Lower leg skin (tissue), 4 donors: ENCODE measurements at regions not wholly inside any gene's neighbourhood (a gene's known extent, or its start where the extent isn't known, plus 50 kb on each side); places are given as distances from the start of the nearest gene placed in this dataset.

ENCODE experiments used
- DNase-seq, 2 donors: peaks; one replicate each; pipeline ENCODE4 v3.0.0-alpha.2; 2019; ENCODE audit warnings: low spot score in 2 of 2
- H3K4me3 ChIP-seq: fragments of 200-600 bp; sonication (generic); 2 replicates; pipeline ENCODE4 v1.5.1; 2017; ENCODE audit warnings: mild to moderate bottlenecking, low read depth; ENCODE audit not compliant: poor library complexity, severe bottlenecking
- POLR2A ChIP-seq, 2 donors: fragments of 450-650 bp; IDR thresholded peaks; one replicate each; pipeline ENCODE4 v1.6.1; 2016 to 2017; ENCODE audit warnings: antibody characterized with exemption in 2 of 2, mild to moderate bottlenecking in 1 of 2, moderate library complexity in 1 of 2
- WGBS, 2 donors: methylation state at CpG; one replicate each; pipeline ENCODE4 v1.1.5; 2018; 5-methylcytosine and 5-hydroxymethylcytosine counted together
- intact Hi-C: fragments of 100-400 bp; cut with DNase I; formaldehyde crosslinking; loops from one replicate; pipeline ENCODE4 v1.15.0; 2023; ENCODE audit warnings: low total_unique reads
- TF ChIP-seq, protein P1 (sequence below), 3 donors: fragments of 450-650 bp; IDR thresholded peaks; one replicate each; pipeline ENCODE4 v1.5.1; 2016; ENCODE audit warnings: antibody characterized with exemption in 3 of 3, mild to moderate bottlenecking in 3 of 3, moderate library complexity in 2 of 3

DNA sequence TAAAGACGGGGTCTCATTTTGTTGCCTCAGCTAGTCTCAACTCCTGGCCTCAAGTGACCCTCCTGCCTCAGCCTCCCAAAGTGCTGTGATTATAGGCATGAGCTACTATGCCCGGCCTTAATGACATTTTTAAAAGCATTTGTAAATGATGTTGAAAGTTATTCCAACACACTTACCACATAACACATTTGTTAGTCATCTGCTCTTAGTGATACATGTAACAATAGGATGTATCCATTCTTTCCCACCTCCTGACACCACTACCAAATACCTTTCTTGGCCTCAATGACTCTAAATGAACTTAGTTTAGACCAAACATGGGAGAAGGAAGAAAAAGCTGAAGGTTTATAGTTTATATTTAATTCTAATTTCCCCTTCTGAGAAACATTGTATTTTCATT, 59.8 kb upstream of the MEDAG start:
- WGBS, 2 donors, result 48 to 78% methylated on average over 2 of the region's 2 CpGs
- TF ChIP-seq POLR2A (IDR thresholded peaks at IDR 0.05), result no peak
- intact Hi-C loops, result no loop called here
- H3K4me3 ChIP-seq, result no peak overlapping the region
- DNase-seq, result no peak

DNA sequence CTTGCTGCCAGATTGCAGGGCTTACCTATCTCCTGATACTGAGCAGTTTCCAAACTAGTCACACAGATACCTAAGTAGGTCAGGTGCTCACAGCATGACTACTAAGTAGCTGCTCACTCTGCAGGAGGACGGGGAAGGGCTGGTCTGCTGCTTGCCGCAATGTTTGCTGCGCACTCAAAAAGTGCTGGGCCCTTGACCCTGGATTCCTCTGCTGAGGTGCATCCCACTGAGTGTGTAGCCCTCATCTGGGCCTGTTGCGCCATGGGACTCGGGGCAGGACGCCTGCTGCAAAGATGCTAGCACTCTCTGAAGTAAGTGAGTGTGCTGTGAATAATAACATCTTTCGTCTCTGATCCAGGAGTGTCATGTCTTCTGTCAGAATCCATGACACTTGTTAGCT, 59.2 kb upstream of the MEDAG start:
- no peak overlapping the region for H3K4me3 ChIP-seq
- DNase-seq, result no peak
- intact Hi-C loops, result no loop called here
- no peak for TF ChIP-seq POLR2A (IDR thresholded peaks at IDR 0.05)
- TF ChIP-seq, protein P1, sequence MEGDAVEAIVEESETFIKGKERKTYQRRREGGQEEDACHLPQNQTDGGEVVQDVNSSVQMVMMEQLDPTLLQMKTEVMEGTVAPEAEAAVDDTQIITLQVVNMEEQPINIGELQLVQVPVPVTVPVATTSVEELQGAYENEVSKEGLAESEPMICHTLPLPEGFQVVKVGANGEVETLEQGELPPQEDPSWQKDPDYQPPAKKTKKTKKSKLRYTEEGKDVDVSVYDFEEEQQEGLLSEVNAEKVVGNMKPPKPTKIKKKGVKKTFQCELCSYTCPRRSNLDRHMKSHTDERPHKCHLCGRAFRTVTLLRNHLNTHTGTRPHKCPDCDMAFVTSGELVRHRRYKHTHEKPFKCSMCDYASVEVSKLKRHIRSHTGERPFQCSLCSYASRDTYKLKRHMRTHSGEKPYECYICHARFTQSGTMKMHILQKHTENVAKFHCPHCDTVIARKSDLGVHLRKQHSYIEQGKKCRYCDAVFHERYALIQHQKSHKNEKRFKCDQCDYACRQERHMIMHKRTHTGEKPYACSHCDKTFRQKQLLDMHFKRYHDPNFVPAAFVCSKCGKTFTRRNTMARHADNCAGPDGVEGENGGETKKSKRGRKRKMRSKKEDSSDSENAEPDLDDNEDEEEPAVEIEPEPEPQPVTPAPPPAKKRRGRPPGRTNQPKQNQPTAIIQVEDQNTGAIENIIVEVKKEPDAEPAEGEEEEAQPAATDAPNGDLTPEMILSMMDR (IDR thresholded peaks at IDR 0.05), result no peak
- 92 to 96% methylated on average over 5 to 7 of the region's 7 CpGs for WGBS, 2 donors

DNA sequence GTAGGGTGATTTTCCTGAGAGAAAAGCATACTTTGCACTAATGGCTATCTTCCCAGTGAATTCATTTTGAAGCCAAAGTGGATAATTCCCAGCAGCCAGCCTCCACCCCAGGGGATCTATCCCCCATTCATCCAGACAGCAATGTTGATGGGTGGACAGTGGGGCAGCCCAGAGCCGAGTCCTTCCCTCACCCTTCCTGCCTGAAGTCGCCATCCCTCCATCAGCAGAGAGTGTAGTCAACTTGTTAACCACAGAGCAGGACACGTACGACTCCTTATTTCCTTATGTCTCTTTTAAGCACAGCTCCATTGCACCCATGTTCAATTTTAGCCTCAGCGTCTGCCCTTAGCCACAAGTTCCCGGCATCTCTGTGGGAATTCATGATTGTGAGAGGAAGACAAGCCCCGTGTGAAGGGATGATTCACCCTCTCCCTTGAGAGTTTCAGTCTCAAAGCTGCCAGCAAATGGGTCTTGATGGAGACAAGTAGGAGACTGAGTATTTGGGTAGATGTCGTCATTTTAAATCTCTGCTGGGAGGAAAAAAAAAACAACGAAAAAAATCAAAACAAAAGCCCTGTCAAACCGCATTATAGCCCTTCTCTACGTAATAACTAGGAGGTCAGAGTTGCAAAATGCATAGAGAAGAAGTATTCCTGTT, 58.3 kb upstream of the MEDAG start:
- no peak for DNase-seq

DNA sequence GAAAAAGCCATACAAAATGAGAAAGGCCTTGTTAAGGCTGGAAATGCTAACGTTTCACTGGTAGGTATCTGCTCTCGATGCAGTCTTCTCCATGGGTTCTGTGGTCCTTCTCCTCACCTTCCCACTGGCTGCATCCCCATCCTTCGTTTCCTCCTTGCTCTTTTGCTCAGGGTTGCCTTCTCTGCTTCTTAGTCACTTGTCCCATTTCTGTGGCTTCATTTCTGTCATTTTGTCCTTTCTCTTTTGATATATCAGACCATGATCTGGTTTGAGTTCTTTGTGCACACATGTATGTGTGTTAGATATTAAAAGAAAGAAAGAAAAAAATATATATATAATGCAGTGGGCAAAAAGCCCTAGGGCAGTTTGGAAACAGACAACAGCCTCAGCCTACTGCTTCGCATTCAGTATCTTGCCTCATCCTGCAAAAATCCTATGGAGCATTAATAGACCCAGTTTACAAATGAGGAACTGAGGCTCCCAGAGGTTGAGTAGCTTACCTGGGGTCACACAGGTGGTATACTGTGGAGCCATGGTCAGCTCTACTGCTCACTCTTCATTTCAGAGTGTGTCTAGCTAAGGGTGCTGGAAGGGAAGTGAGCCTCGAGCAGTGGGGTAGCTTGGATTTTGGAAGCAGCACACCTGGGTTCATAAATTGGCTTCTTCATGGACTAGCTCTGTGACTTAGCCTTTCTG, 57.6 kb upstream of the MEDAG start:
- intact Hi-C loops, result no loop called here
- 73 to 78% methylated on average over 5 of the region's 5 CpGs for WGBS, 2 donors
- H3K4me3 ChIP-seq, result no peak overlapping the region
- DNase-seq, result no peak
- TF ChIP-seq, protein P1 (IDR thresholded peaks at IDR 0.05), result no peak
- no peak for TF ChIP-seq POLR2A (IDR thresholded peaks at IDR 0.05)

More for the DNA sequence above, 58.3 kb upstream of the MEDAG start:
- no peak overlapping the region for H3K4me3 ChIP-seq
- TF ChIP-seq, protein P1 (IDR thresholded peaks at IDR 0.05), result no peak
- intact Hi-C loops, result no loop called here
- WGBS, 2 donors, result 43% methylated on average over 11 of the region's 11 CpGs

DNA sequence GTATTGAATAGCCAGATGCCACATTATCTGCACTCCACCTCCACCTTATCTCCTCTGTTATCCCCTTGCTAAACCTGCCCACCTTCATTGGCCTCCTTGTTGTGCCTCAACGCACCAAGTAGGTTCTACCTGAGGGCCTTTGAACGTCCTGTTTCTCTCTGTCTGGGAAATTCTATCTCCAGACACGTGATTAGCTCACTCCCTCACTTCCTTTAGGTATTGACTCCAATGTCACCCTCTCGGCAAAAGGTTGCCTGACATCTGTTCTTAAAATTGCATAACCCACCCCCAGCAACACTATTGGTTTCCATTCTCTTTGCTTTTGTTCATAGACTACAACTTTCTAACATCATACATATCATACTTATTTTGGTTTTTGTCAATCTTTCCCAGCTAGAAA, 56.5 kb upstream of the MEDAG start:
- no peak for DNase-seq
- no peak for TF ChIP-seq POLR2A (IDR thresholded peaks at IDR 0.05)
- TF ChIP-seq, protein P1 (IDR thresholded peaks at IDR 0.05), result no peak
- no peak overlapping the region for H3K4me3 ChIP-seq
- 74 to 84% methylated on average over 4 of the region's 4 CpGs for WGBS, 2 donors
- intact Hi-C loops, result no loop called here

DNA sequence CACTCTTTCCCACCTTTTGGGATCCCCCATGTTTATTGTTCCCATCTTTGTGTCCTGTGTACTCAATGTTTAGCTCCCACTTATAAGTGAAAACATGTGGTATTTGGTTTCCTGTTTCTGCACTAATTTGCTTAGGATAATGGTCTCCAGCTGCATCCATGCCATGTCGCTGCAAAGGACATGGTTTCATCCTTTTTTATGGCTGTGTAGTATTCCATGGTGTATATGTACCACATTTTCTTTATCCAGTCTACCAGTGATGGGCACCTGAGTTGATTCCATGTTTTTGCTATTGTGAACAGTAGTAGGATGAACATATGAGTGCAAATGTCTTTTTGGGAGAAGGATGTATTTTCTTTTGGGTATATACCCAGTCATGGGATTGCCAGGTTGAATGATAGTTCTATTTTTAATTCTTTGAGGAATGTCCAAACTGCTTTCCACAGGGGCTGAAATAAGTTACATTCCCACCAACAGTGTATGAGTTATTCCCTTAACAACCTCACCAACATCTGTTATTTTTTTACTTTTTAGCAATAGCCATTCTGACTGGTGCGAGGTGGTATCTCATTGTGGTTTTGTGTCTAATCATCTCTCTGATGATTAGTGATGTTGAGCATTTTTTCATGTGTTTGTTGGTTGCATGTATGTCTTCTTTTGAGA, 55.7 kb upstream of the MEDAG start:
- 77 to 90% methylated on average over 2 of the region's 2 CpGs for WGBS, 2 donors
- DNase-seq, result no peak
- intact Hi-C loops, result no loop called here
- H3K4me3 ChIP-seq, result no peak overlapping the region
- TF ChIP-seq POLR2A (IDR thresholded peaks at IDR 0.05), result no peak
- TF ChIP-seq, protein P1 (IDR thresholded peaks at IDR 0.05), result no peak
